Stimulated activated CD8-positive, alpha-beta memory T cell treated with anti-CD3 and anti-CD28 coated beads, Interleukin-12 subunit alpha, Interleukin-12 subunit beta, amount 100 ng/mL, for 1 hour (primary cell): ENCODE measurements at regions not wholly inside any gene's neighbourhood (a gene's known extent, or its start where the extent isn't known, plus 50 kb on each side); places are given as distances from the start of the nearest gene placed in this dataset.
"Not testable (repeated sequence)": the region's sequence is repeated elsewhere in the genome, so short reads cannot be mapped to it uniquely, and the experiment has no call there.

Experiments
- DNase-seq: peaks from one replicate; pipeline ENCODE4 v3.0.0-alpha.2; 2020; ENCODE audit warnings: low read depth

- no peak for DNase-seq
Observed at GRCh38 chr3:102036472-102036871, 187.2 kb downstream of the NFKBIZ start.

- no peak for DNase-seq
Observed at GRCh38 chr3:102037209-102037608, 187.9 kb downstream of the NFKBIZ start.

- DNase-seq, result no peak
Observed at GRCh38 chr3:102037791-102038190, 188.5 kb downstream of the NFKBIZ start.

- no peak for DNase-seq
Observed at GRCh38 chr3:102038477-102039142, 189.3 kb downstream of the NFKBIZ start.

DNA sequence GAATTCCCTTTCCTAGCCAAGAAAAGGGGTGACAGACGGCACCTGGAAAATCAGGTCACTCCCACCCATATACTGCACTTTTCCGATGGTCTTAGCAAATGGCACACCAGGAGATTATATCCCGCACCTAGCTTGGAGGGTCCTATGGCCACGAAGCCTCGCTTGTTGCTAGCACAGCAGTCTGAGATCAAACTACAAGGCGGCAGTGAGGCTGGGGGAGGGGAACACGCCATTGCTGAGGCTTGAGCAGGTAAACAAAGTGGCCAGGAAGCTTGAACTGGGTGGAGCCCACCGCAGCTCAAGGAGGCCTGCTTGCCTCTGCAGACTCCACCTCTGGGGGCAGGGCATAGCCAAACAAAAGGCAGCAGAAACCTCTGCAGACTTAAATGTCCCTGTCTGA is 190.8 kb downstream of the NFKBIZ start:
- not testable (repeated sequence) for DNase-seq

DNA sequence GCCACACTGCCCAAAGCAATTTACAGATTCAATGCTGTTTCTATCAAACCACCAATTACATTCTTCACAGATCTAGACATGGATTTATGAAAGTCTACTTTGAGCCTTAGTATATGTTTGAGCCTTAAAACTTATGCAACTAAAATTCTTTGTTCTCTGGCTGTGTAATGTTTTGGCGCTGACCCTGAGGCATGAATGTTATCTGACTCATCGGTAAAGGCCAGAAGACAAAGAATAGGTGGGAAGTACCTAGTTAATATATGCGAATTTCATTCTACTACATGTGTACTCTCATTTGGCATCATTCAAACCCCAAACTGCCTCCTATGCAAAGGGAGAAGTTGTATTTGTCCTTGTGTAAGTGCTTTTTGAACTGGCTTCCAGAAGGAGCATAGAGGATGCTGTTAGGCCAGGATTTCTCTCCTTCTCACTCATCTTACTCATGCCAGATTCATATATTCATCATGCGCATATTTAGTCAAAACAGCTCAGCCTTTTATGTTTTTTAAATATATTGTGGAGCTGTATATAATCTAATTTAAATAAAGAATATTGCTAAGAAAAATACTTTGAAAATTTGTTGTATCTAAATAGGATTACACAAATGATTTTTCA is 204.2 kb downstream of the NFKBIZ start:
- no peak for DNase-seq

DNA sequence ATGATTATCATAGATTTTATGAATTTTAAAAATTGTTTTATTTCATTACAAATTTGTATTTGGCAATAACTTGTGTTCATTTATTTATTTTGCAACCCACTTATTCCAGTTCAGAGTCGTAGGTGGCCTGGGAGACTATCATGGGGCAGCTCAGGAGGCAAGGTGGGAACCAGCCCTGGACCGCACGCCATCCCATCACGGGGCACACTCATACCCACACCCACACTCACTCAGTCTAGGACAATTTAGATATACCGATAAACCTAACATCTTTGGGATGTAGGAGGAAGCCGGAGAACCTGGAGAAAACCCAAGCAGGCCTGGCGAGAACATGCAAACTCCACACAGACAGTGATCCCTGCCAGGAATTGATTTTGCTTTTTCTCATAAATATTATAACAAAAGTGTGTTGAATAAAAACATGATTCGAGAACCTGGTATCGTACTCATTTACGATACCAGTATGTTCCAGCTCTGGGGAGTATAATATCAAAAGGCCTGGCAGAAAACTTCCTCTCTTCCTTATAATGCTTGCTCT is 205.3 kb downstream of the NFKBIZ start:
- DNase-seq, result no peak

DNA sequence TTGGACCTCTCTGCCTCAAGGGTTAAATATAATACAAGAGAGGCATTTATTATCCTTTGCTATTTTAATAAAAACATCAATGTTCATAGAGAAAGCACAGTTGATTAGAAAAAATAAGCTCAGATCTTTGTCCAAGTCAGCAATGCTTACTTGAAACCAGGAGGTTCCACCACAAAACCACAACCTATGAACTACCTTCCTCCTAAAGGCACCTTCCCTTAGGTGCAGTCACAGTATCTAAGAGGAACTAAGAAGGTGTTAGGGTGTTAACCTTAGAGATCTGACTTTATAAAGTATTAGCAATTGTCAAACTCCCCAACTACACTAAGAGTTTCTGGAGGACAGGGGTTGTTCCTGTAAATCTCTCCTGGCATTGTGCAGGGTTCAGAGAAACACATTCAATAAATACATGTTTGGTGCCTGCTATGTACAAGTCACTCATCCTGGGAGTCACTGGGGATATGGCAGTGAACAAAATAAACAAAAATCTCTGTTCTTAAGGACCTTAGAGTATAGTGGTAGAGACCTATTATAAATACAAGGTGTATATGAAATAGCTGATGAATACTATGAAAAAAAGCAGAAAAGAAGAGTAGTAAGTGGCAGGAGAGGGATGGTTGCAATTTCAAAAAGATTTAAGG is 208.6 kb downstream of the NFKBIZ start:
- DNase-seq, result no peak

DNA sequence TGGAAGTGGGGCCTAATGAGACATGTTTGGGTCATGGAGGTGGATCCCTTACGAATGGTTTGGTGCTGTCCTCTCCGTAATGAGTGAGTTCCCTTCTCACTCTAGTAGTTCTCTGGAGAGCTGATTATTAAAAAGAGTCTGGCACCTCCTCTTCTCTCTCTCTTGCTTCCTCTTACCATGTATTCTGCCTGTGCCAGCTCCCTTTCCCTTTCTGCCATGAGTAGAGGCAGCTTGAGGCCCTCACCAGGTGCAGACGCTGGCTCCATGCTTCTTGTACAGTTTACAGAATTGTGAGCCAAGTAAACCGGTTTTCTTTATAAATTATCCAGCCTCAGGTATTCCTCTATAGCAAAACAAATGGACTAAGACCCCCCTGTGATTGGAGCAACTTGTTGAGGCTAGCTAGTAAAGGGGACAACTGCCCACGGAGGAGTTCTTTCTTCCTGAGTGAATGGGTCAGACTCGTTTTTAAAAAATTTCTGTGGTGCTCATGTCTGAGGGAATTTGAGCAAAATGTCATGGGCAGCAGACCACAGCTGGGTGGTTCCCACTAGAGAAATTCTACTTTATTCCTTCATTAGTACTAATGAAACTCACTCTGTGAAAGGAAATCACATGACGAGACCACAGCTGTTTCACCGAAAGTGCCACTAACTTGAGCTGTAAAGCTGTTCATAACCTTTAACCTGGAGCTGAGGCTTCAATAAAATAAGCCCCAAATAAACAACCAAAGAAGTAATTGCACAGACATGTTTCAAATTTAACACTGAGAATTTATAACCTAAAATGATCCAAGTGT is 210.0 kb downstream of the NFKBIZ start:
- DNase-seq, result no peak

GRCh38 chr3:102060814-102061213 is 211.5 kb downstream of the NFKBIZ start:
- DNase-seq, result no peak

DNA sequence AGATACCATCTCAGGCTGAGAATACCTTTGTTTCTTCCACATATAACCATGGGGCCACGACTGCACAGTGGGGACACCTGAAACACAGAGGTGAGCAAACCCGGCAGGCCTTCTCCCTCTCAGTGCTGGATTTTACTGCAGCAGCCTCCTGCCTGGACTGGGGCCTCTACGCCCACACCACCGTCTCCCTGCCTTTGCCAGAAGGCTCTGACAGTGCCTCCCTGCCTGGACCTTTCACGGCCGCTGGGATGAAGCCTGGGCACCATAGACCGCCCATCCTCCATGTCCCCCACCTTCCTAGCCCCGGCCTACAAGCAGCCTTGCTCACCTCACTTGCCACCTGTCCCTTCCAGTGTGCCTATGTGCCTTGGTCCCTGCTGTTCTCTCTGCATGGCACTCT is 214.3 kb downstream of the NFKBIZ start:
- DNase-seq, result no peak

GRCh38 chr3:102066470-102066869 is 217.2 kb downstream of the NFKBIZ start:
- no peak for DNase-seq

GRCh38 chr3:102068327-102068726 is 219.0 kb downstream of the NFKBIZ start:
- DNase-seq, result no peak

DNA sequence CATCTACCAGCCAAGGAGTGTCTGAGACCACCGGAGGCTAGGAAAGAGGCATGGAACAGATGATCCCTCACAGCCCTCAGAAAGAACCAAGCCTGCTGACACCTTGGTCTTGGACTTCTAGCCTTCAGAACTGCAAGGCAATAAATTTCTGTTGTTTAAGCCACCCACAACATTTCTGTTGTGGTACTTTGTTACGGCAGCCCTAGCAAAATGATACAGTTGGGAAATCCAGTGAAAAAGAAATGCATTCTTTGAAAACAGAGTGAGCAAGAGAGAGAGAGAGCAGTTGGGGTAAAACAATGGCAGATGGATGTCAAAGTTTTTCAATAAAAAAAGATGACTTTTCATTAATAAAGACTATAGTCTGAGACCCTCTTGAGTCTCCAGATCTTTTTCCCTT is 219.4 kb downstream of the NFKBIZ start:
- no peak for DNase-seq

GRCh38 chr3:102069211-102069662 is 219.9 kb downstream of the NFKBIZ start:
- DNase-seq, result no peak

DNA sequence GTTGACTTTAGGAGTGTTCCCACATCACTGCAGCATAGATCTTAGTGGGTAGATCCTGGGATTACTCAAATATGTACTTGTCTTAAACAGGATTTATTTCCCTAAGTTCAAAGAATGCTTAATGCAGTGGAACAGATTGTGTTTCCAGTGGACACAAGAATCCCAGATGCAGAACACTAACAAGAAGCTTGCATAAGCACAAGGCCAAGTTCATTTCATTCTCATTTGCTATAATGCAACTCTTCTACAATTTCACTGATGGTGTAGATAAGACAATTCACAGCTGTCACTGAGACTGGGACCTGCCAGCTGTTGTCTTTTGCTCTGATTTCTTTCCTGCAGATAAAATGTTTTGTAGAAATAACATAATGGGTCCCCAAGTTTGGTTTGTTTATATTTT is 225.6 kb downstream of the NFKBIZ start:
- DNase-seq, result no peak

GRCh38 chr3:102078401-102078800 is 229.1 kb downstream of the NFKBIZ start:
- DNase-seq, result no peak

GRCh38 chr3:102078854-102079808 is 229.8 kb downstream of the NFKBIZ start:
- DNase-seq, result no peak

DNA sequence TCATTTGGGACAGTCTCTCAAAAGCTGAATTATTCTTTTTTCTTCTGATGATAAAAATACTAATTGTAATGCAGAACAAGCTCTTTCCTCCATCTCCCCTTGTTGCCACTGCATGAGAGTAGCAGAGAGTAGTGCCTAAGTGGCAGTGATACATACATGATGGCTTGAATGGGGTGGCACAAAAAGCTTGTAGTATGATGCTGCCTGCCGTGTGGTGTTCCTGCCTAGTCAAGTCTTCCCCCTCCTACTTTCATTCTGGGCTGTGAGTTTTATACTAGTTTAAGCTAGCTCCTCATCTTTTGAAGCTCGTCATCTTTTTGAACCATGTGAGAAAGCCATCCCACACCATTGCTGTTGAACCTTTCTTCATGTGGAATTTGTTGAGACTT is 230.5 kb downstream of the NFKBIZ start:
- no peak for DNase-seq

- DNase-seq, result no peak
Observed at GRCh38 chr3:102081572-102082289, 232.4 kb downstream of the NFKBIZ start.

DNA sequence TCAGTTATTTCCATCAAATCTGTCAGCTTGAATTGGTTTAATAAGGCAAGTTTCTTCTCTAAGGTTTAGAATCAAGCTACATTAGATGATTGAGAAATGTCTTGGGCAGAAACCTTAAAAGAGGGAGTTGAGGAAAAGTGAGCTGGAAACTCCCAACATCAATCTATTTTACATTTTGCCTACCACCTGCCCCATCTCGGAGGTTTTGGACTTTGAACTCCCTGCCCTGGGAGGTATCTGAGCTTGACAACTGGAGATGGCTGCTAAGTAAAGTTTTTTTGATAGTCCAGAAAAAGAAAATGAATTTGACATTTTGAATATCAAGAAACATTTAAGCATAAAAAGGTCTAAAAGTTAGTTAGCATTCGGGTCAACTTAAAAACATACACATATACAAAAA is 234.2 kb downstream of the NFKBIZ start:
- DNase-seq, result no peak
